ENCODE measurements at regions not wholly inside any gene's neighbourhood (a gene's known extent, or its start where the extent isn't known, plus 50 kb on each side); places are given as distances from the start of the nearest gene placed in this dataset.
"Not testable (repeated sequence)": the region's sequence is repeated elsewhere in the genome, so short reads cannot be mapped to it uniquely, and the experiment has no call there.

- no peak for DNase-seq
Measured at GRCh38 chr10:4280461-4281189, 495.6 kb upstream of the KLF6 start.

DNA sequence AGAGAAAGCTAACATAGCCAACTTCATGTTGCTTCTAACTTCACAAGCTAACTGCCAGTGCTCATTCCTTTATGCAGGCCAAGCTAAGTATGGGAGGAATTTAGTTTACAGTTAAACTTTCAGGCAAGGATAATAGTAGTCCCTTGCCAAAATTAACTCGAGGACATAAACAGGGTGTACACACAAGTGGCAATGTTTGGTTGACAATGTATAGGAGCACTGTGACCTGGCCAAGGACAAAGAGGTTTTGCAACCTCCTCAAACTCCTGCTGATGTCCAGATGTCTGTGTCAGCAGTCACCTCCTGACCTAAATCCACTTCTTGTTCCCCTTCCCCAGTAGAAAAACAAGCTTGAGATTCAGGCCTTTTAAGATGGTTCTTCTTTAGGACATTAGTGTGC, 494.6 kb upstream of the KLF6 start:
- no peak for DNase-seq

GRCh38 chr10:4278186-4278585, 493.2 kb upstream of the KLF6 start:
- no peak for DNase-seq

- DNase-seq: no peak
Measured at GRCh38 chr10:4276151-4276550, 491.1 kb upstream of the KLF6 start.

GRCh38 chr10:4274671-4275070, 489.7 kb upstream of the KLF6 start:
- not testable (repeated sequence) for DNase-seq

DNA sequence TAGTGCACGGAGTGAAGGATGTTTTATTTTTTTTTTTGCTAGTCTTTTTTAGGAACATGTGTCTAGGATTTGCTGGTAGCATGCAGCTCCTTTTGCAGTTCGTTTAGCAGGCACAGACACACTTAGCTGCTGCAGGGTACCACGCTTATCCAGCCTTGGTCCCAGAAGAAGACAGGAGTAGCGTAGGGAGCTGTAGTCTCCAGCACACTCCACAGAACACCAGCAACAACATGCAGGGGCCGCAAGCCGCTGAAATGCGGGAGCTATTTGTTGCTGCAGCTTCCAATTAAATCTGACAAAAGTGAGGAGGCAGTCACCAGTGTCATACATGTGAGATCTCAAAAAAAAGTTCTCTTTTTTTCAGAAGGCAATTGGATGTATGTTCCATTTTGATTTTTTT, 486.2 kb upstream of the KLF6 start:
- no peak for DNase-seq

DNA sequence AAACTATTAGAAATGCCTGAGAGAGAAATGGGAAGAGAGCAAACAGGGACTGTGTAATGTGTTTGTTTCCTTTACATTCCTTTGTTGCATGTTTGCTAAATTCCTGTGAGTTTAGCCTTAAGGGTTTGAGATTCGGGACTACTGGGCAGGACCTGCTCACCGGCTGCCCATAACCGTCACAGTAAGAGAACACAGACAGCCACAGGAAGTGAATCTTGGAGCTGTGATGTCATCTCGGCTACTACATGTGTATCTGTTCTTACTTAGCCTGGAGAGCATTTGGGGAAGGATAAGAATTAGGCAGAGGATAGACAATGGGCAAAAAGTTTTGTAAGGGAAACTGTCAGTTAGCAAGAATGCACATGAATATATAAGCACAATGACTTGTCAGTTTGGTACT, 485.1 kb upstream of the KLF6 start:
- no peak for DNase-seq

- DNase-seq: not testable (repeated sequence)
Measured at GRCh38 chr10:4268490-4268889, 483.5 kb upstream of the KLF6 start.

DNA sequence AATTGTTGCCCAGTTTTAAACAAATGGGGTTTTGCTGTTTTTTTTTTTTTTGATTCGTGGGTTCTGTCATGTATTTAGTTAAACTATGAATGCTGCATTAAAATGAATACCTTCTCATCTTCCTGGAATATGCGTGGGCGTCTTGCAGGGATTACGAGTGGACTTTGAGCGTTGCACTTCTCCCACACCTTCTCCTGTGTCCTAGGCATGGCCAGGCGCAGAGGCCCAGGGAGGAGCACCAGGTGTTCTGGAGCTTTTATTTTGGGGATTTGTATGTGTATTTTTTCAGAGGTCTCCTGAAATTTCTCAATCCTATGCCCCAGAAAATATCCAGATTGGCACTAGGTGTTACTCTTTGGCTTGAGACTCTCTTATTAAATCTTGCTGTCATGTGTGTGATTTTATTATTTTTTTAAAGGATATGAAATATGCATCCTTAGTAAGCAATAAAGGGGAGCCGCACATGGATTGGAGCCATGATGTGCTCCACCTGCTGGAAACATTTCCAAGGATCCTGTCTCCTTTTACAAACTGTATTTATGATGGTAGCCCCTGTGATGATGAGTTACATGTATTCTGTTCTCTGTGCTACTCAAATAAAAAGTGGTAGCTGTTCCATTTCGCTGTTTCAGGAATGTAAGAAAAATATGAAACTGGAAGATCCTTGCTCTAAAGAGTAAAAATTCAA, 482.2 kb upstream of the KLF6 start:
- DNase-seq: no peak

DNA sequence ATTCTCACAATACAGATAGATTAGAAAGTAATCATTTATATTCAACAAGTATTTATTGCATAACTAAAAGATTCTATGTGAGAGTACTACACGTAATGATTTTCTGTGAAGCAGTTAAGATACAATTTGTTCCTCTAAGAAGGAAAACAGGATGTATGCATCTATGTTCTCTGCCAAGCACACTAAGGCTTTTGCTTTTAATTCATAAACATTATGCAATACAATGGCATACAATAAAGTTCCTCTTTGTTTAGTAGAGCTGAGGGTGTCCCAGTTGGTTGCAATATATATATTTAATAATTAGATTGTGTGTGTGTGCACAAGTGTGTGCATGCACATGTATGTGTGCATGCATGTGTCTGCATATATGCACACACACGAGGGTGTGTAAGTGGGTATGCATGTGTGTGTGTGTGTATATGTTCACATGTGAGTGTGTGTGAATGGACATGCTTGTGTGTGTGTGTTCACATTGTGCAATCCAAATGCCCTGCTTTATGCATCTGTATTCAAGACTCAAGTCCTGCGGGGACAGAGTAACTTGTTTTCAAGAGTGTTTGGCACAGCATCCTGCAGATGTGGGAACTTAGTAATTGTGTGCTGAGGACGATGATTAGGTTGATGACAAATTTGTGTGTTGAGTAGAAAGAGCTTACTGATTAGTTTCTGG, 481.5 kb upstream of the KLF6 start:
- no peak for DNase-seq

DNA sequence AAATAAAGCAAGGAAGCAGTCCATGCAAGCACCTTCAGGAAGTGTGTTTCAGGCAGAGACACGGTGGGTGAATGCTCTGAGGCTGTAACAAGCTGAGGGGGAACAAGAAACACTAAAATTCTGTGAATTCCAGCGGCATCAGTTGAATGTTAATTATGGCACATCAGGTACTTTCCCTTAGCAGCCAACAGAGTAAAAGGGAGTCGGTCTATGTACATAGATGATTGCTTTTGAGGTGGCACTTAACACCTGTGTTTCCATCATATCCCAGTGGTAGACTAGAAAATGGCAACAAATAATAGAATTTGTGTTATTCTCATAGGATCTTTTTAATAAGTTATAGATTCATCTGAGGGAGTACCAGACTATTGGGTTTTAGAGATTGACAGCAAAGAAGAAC, 481.0 kb upstream of the KLF6 start:
- DNase-seq: no peak

GRCh38 chr10:4264209-4264865, 479.3 kb upstream of the KLF6 start:
- no peak for DNase-seq

GRCh38 chr10:4263601-4263921, 478.6 kb upstream of the KLF6 start:
- DNase-seq: no peak

DNA sequence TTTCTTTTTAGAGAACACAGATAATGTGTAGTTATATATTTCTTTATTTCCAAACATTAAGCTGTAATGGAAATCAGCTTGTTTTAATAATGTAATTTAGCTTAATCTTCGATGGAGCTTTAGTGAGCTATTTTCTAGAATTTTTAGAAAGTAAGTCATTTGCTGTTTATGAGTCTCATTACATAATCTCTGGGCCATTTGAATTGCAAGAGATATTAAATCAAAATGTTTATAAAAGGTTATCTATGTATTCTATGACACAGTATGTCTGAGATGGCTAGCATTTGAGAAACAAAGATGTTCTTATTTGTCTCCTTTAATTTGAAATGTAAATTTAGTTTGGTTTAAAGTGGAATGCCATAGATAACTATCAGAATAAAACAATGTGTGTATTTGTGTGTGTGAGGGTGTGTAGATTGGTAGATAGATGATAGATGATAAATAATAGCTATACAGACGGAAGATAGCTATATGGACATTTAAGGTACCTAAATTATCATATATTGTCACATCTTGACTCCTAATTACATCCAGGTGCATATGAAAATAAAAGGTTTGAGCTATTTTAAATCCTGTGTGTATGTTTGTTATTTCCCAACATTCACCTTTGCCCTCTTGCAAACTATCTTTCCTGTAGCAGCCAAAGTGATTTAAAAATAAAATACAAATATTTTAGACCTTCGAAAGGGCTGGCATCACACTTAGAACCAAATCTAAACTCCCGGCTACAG, 478.0 kb upstream of the KLF6 start:
- DNase-seq: no peak

GRCh38 chr10:4262449-4262848, 477.4 kb upstream of the KLF6 start:
- no peak for DNase-seq

GRCh38 chr10:4260483-4261124, 475.6 kb upstream of the KLF6 start:
- no peak for DNase-seq

GRCh38 chr10:4257939-4258465, 473.0 kb upstream of the KLF6 start:
- no peak for DNase-seq

- DNase-seq: no peak
Measured at GRCh38 chr10:4256971-4257370, 472.0 kb upstream of the KLF6 start.

DNA sequence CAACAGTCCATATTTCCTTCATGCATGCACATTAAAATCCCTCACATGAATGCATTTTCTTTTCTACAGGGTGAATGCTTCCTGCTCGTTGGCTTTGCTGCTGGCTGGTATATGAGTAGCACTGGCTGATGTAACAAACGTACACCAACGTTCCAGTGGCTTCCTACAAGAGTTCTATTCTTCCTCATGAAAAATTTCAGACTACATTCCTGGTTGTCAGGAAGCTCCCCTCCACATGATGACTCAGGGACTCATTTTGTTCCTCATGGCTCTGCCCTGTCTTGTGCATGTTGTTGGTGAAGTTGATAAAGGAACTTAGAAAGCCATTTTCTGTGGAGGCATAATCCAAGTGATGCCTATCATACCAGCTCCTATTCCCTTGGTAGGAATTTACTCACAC, 470.7 kb upstream of the KLF6 start:
- no peak for DNase-seq

- DNase-seq: no peak
Measured at GRCh38 chr10:4254101-4254994, 469.3 kb upstream of the KLF6 start.

GRCh38 chr10:4252701-4253100, 467.7 kb upstream of the KLF6 start:
- no peak for DNase-seq

DNA sequence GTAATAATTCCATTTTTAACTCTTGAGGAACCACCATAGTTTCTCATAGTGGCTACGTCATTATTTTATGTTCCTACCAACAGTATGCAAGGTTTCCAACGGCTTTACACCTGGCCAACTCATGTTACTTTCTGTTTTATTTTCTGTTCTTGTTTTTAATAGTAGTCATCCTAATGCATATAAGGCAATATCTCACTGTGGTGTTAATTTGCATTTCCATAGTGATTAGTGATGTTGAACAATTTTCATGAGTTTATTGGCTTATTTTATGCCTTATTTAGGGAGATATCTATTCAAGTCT, 465.5 kb upstream of the KLF6 start:
- no peak for DNase-seq

Data from NCI-H1092 treated with DMSO at 0.1 percent for 48 hours (cell line).